ENCODE measurements at regions not wholly inside any gene's neighbourhood (a gene's known extent, or its start where the extent isn't known, plus 50 kb on each side); places are given as distances from the start of the nearest gene placed in this dataset.

GRCh38 chr16:73527187-73527586 lies 479.3 kb upstream of the ZFHX3 start:
- TF ChIP-seq RAD21 (IDR thresholded peaks at IDR 0.05; ENCODE audit: low read depth) (peak; percentile 36; the same call in 1 of the 2 replicates), CTCF (IDR thresholded peaks at IDR 0.05 in 2 of 3, conservative IDR thresholded peaks at IDR 0.05 in 1 of 3; ENCODE audit: borderline replicate concordance in 1 of 3, insufficient read depth in 1 of 3, low read depth in 2 of 3, low read length in 2 of 3) (0 out of 6 replicates have a peak, but pooled peaks of 1 of the 3 experiments have one; percentile 21), POLR2AphosphoS5 (IDR thresholded peaks at IDR 0.05; ENCODE audit: low read depth, low read length) (no peak)
- no peaks in the 10 kb centered on the region for H3K9me3 ChIP-seq (ENCODE audit: control insufficient read depth in 1 of 2, insufficient read depth in 1 of 2, low read depth in 1 of 2, low read length in 2 of 2)
- H3K4me2 ChIP-seq (ENCODE audit: low read length) = no peak overlapping the region
- ChIA-PET CTCF (no interaction called here), RAD21 (ENCODE audit: low non-redundant PET in 1 of 2, low total read pairs in 2 of 2, uncharacterized antibody in 2 of 2, unreplicated experiment in 2 of 2) (no interaction called here), POLR2A (no interaction called here)
- BruUV-seq (replicated peaks) = no TSS peak
- H4K20me1 ChIP-seq (ENCODE audit: insufficient read depth) = no peaks in the 10 kb centered on the region
- H3K4me1 ChIP-seq (ENCODE audit: control insufficient read depth in 1 of 2, insufficient read depth in 2 of 2, low read length in 2 of 2) = no peaks in the 10 kb centered on the region
- DNase-seq (ENCODE audit: low read depth, low spot score) (no peak), ATAC-seq (no peak)
- H3K79me2 ChIP-seq (ENCODE audit: insufficient read depth, low read length) = no peaks in the 10 kb centered on the region
- no peak overlapping the region for H3K4me3 ChIP-seq (replicated peaks in 1 of 2; ENCODE audit: low read depth in 1 of 2, low read length in 2 of 2)
- peaks cover 36% of the 10 kb centered on the region for H3K27me3 ChIP-seq (ENCODE audit: insufficient read depth, low read length)
- no peaks in the 10 kb centered on the region for H3K9me2 ChIP-seq (ENCODE audit: insufficient read depth)
- intact Hi-C loops (cut with micrococcal nuclease) = no loop called here
- H3K36me3 ChIP-seq (ENCODE audit: control insufficient read depth in 1 of 2, insufficient read depth in 2 of 2, low read length in 2 of 2) = no peaks in the 10 kb centered on the region
- H2AFZ ChIP-seq (ENCODE audit: low read depth, low read length, poor library complexity, severe bottlenecking) = no peak overlapping the region
- no peak overlapping the region for H3K27ac ChIP-seq (ENCODE audit: low read depth, low read length)
- no peak overlapping the region for H3K9ac ChIP-seq (ENCODE audit: low read length)

- Histone ChIP-seq H4K20me1 (ENCODE audit: insufficient read depth) (no peaks in the 10 kb centered on the region), H3K9me2 (ENCODE audit: insufficient read depth) (no peaks in the 10 kb centered on the region), H3K4me1 (ENCODE audit: control insufficient read depth in 1 of 2, insufficient read depth in 2 of 2, low read length in 2 of 2) (no peaks in the 10 kb centered on the region), H3K36me3 (ENCODE audit: control insufficient read depth in 1 of 2, insufficient read depth in 2 of 2, low read length in 2 of 2) (no peaks in the 10 kb centered on the region), H3K4me2 (ENCODE audit: low read length) (no peak overlapping the region), H3K79me2 (ENCODE audit: insufficient read depth, low read length) (no peaks in the 10 kb centered on the region), H3K4me3 (replicated peaks in 1 of 2; ENCODE audit: low read depth in 1 of 2, low read length in 2 of 2) (no peak overlapping the region), H3K9me3 (ENCODE audit: control insufficient read depth in 1 of 2, insufficient read depth in 1 of 2, low read depth in 1 of 2, low read length in 2 of 2) (no peaks in the 10 kb centered on the region), H2AFZ (ENCODE audit: low read depth, low read length, poor library complexity, severe bottlenecking) (no peak overlapping the region), H3K27me3 (ENCODE audit: insufficient read depth, low read length) (peaks cover 36% of the 10 kb centered on the region), H3K9ac (ENCODE audit: low read length) (no peak overlapping the region), H3K27ac (ENCODE audit: low read depth, low read length) (no peak overlapping the region)
- ChIA-PET CTCF (no interaction called here), RAD21 (ENCODE audit: low non-redundant PET in 1 of 2, low total read pairs in 2 of 2, uncharacterized antibody in 2 of 2, unreplicated experiment in 2 of 2) (no interaction called here), POLR2A (no interaction called here)
- BruUV-seq (replicated peaks) = no TSS peak
- ATAC-seq (no peak), DNase-seq (ENCODE audit: low read depth, low spot score) (no peak)
- no peak for TF ChIP-seq EZH2phosphoT487 (IDR thresholded peaks at IDR 0.05; ENCODE audit: borderline replicate concordance)
- TF ChIP-seq ZBTB33 (IDR thresholded peaks at IDR 0.05; ENCODE audit: extremely low read depth, insufficient replicate concordance, low read length) = no peak
- TF ChIP-seq SRF (IDR thresholded peaks at IDR 0.05; ENCODE audit: low read depth) = no peak
- TF ChIP-seq TCF7L2 (IDR thresholded peaks at IDR 0.05; ENCODE audit: borderline replicate concordance, extremely low read depth, insufficient read depth, insufficient read length) = no peak
- no peak for TF ChIP-seq CEBPB (IDR thresholded peaks at IDR 0.05; ENCODE audit: low read depth)
- TF ChIP-seq FOSL1 (IDR thresholded peaks at IDR 0.05; ENCODE audit: low read depth) = no peak
- intact Hi-C loops (cut with micrococcal nuclease) = no loop called here
Measured at GRCh38 chr16:73526011-73526804, 478.3 kb upstream of the ZFHX3 start.
